BE2C (cell line): ENCODE measurements at regions not wholly inside any gene's neighbourhood (a gene's known extent, or its start where the extent isn't known, plus 50 kb on each side); places are given as distances from the start of the nearest gene placed in this dataset.
A peak's percentile ranks its signal among the peaks of the same experiment; 100 is the strongest.

ENCODE experiments used
- DNase-seq: peaks from one replicate; pipeline ENCODE4 v3.0.0-alpha.2; 2020
- H3K27me3 ChIP-seq: fragments of 250-450 bp; sonication (Bioruptor Pico); 2 replicates; pipeline ENCODE4 v1.5.1; 2020; ENCODE audit warnings: mild to moderate bottlenecking
- H3K36me3 ChIP-seq: fragments of 250-450 bp; sonication (Bioruptor Pico); 2 replicates; pipeline ENCODE4 v1.5.1; 2020; ENCODE audit warnings: mild to moderate bottlenecking
- H3K4me1 ChIP-seq: fragments of 250-450 bp; sonication (Bioruptor Pico); 2 replicates; pipeline ENCODE4 v1.5.1; 2020
- H3K4me3 ChIP-seq: 2 replicates; pipeline ENCODE4 v1.5.1; 2011; ENCODE audit warnings: low read depth, low read length
- H3K9me3 ChIP-seq: fragments of 250-450 bp; sonication (Bioruptor Pico); 2 replicates; pipeline ENCODE4 v1.5.1; 2020
- TF ChIP-seq, protein P1 (sequence below): IDR thresholded peaks from 2 replicates; pipeline ENCODE4 v1.5.1; 2012; ENCODE audit warnings: mild to moderate bottlenecking, low read depth, low read length

DNA sequence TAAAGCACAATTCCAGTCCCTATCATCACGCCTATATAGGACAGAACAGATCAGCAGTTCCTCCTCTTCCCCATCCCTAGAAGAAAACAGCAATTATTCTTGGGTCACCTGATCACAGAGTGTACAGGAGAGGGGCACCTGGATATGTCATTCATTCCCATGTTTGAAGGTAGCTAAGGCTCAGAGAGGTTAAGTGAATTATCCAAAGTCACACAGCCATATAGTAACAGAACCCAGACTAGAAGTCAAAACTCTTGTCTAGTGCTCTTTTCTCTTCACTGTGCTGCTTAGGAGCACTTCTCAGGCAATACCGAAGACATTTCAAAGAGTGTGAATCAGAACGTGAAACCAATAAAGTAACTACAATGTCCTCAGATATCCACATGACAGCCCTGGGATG, 93.0 kb upstream of the ATL2 start:
- no peaks in the 10 kb centered on the region for H3K27me3 ChIP-seq
- TF ChIP-seq, protein P1, sequence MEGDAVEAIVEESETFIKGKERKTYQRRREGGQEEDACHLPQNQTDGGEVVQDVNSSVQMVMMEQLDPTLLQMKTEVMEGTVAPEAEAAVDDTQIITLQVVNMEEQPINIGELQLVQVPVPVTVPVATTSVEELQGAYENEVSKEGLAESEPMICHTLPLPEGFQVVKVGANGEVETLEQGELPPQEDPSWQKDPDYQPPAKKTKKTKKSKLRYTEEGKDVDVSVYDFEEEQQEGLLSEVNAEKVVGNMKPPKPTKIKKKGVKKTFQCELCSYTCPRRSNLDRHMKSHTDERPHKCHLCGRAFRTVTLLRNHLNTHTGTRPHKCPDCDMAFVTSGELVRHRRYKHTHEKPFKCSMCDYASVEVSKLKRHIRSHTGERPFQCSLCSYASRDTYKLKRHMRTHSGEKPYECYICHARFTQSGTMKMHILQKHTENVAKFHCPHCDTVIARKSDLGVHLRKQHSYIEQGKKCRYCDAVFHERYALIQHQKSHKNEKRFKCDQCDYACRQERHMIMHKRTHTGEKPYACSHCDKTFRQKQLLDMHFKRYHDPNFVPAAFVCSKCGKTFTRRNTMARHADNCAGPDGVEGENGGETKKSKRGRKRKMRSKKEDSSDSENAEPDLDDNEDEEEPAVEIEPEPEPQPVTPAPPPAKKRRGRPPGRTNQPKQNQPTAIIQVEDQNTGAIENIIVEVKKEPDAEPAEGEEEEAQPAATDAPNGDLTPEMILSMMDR = no peak
- H3K9me3 ChIP-seq = no peaks in the 10 kb centered on the region
- H3K4me1 ChIP-seq = no peaks in the 10 kb centered on the region
- no peaks in the 10 kb centered on the region for H3K36me3 ChIP-seq
- no peak overlapping the region for H3K4me3 ChIP-seq
- DNase-seq = no peak

DNA sequence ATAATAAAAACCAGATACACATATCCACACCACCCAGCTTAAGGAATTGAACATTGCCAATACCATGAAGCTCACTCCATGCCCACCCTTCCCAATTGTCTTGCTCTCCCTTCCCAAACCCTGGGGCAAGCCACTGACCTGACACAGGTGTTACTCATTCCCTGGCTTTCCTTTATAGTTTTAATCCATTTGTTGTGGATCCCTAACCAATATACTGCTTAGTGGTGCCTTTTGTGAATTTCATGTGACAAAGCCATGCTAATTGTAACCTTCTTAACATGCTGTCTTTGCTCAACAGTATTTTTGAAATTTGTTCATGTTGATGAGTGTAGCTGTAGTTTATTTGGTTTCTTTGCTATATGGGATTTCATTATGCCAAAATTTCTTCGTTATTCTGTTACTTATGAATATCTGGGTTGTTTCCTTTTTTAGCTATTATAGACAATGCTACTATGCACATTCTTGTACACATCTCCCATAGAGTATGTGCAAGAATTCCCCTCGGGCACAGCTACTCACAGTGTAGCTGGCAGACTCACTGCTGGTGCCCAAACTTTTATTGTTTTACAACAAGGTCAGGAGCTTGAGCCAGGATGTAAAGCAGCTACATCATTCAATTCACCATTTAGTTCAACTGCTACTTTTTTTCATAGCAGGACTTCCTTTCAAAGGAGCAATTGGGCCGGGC, 90.8 kb upstream of the ATL2 start:
- H3K36me3 ChIP-seq = no peaks in the 10 kb centered on the region
- H3K27me3 ChIP-seq = no peaks in the 10 kb centered on the region
- TF ChIP-seq, protein P1 = no peak
- H3K4me3 ChIP-seq = no peak overlapping the region
- no peak for DNase-seq
- H3K9me3 ChIP-seq = no peaks in the 10 kb centered on the region
- no peaks in the 10 kb centered on the region for H3K4me1 ChIP-seq

DNA sequence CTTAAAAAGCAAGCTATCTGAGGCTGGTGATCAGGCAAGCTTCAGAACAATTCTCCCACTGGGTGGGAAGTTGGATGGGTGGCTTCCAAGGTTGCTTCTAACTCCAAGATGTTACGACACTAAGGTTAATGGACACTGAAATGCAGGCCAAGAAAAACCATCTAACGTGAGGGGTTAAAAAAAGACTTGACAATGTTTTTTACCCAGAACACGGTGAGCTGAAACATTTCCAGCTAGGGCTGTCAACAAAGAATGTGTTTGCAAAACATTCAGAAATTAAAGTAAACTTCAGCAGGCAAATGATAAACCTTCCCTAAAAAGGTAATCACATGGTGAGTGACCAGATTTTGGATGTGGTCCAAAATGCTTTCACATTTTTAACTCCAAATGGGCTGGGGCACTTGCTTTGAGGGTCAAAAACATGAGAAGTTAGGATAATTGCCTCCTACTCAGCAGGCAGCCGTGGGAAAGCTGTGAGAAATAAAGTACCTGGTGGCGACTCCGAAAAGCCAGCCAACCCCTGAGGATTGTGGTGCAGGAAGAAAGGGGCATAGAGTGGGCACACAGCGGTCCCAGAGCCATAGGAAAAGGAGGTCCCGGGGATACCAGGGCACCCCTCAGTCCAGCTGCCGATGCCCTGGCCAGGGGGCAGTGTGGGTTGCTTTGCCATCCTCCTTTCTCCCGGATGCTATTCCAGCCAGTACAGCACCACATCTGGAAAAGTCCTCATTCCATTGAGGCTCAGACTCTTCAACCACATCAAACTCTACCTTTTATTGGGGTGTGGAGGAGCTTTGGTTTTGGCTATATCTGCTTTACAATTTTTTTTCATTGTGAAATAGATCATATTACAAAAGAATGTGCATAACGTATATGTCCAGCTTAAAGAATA, 90.0 kb upstream of the ATL2 start:
- no peak for DNase-seq
- H3K27me3 ChIP-seq = no peaks in the 10 kb centered on the region
- no peaks in the 10 kb centered on the region for H3K36me3 ChIP-seq
- no peak overlapping the region for H3K4me3 ChIP-seq
- no peaks in the 10 kb centered on the region for H3K4me1 ChIP-seq
- H3K9me3 ChIP-seq = no peaks in the 10 kb centered on the region
- TF ChIP-seq, protein P1 = no peak

DNA sequence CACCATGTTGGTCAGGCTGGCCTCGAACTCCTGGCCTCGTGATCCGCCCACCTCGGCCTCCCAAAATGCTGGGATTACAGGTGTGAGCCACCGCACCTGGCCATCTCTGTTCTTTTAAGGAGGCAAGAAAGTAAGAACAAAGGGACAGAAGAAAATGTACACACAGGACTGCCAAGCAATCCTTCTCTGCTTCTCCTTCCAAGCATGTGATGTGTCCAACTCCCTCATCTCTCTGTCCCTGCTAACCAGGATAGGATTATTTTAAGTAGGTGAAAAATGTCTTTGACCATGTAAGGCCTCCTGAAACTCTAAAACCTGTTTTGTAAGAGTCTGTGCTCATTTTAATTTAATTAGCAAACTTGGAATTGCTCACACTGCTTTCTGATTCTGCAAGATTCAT, 89.3 kb upstream of the ATL2 start:
- TF ChIP-seq, protein P1 = no peak
- no peak for DNase-seq
- H3K4me1 ChIP-seq = no peaks in the 10 kb centered on the region
- no peak overlapping the region for H3K4me3 ChIP-seq
- no peaks in the 10 kb centered on the region for H3K9me3 ChIP-seq
- no peaks in the 10 kb centered on the region for H3K27me3 ChIP-seq
- no peaks in the 10 kb centered on the region for H3K36me3 ChIP-seq

DNA sequence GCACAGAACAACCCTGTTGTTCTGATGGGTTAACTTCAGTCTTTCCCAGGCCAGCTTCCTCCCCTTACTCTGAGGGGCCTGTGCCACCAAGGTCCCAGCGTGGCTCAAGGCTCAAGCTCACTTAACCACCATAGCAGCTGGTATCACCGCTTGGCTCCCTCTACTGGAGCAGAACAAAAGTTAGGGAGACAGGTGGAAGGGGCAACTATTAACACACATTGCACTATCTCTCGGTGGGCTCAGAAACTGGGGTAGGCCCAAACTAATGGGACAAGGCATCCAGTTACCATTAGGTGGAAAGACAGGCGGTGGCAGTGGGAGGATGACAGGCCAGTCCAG, 88.7 kb upstream of the ATL2 start:
- Histone ChIP-seq H3K9me3 (no peaks in the 10 kb centered on the region), H3K4me1 (no peaks in the 10 kb centered on the region), H3K36me3 (no peaks in the 10 kb centered on the region), H3K4me3 (no peak overlapping the region), H3K27me3 (no peaks in the 10 kb centered on the region)
- TF ChIP-seq, protein P1 = peak; percentile 57
- peak; percentile 41 for DNase-seq
